Cardiac muscle cell (in vitro differentiated cells and primary cell): ENCODE measurements at regions not wholly inside any gene's neighbourhood (a gene's known extent, or its start where the extent isn't known, plus 50 kb on each side); places are given as distances from the start of the nearest gene placed in this dataset.
A peak's percentile ranks its signal among the peaks of the same experiment; 100 is the strongest.

ENCODE experiments used
- DNase-seq, 2 donors: peaks; one replicate each; pipeline versions ENCODE4 v3.0.0 to v3.0.0-alpha.2; 2010 to 2017; ENCODE audit warnings: low read depth in 1 of 2, low spot score in 1 of 2
- H3K27ac ChIP-seq: fragments of 200-600 bp; sonication (generic); 2 replicates; pipeline ENCODE4 v1.5.1; 2016
- H3K27me3 ChIP-seq: fragments of 200-600 bp; sonication (generic); 2 replicates; pipeline ENCODE4 v1.6.0; 2016; ENCODE audit warnings: control low read depth
- H3K36me3 ChIP-seq: fragments of 200-600 bp; sonication (generic); 2 replicates; pipeline ENCODE4 v1.5.1; 2016; ENCODE audit warnings: control low read depth
- H3K4me1 ChIP-seq: fragments of 200-600 bp; sonication (generic); 2 replicates; pipeline ENCODE4 v1.8.1; 2017; ENCODE audit warnings: low read depth, mild to moderate bottlenecking, mixed run types
- H3K4me3 ChIP-seq: fragments of 200-600 bp; sonication (generic); 2 replicates; pipeline ENCODE4 v1.5.1; 2016; ENCODE audit warnings: mild to moderate bottlenecking
- H3K9me3 ChIP-seq: fragments of 200-600 bp; sonication (generic); 2 replicates; pipeline ENCODE4 v1.5.1; 2017; ENCODE audit warnings: low read depth, mild to moderate bottlenecking, control low read depth
- TF ChIP-seq, protein P1 (sequence below): IDR thresholded peaks from 2 replicates; pipeline ENCODE4 v1.5.1; 2012; ENCODE audit warnings: low read depth, mild to moderate bottlenecking, low read length

DNA sequence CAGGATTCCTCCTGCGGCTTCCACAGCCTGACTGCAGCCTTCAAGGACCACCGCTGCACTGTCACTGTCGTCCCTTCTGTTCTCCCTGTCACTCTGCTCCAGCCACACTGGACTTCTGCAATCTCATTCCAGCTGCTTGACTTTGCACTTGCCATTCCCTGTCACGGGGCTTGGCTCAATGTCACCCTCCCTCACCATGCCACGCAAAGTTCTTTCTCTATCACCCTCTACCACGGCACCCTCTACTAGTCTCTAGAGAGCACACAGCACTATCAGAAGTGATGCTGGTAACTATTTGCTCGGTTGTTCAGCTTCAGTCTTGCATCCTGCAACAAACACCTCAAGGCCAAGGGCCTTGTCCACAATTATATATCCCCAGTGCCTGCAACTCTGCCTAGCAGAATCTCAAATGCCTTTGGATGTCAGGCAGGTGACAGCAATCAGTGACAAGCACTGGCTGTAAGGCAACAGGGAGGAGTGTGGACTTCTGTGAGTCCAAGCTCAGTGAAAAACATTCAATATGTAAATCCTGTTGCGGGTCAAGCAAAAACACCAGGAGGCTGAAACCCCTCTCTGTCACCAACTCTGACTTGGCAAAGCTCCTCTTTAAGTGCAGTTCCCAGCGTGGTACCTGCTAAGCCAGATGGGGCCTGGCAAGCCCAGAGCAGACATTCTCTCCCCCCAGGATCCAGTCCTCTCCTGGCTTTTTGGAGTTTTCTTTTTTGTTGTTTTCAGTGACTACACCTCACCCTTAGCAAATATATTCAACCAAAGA is 259.9 kb downstream of the FGFR2 start:
- peak in 1 of 2 donors; percentile 25 for DNase-seq
- TF ChIP-seq, protein P1, sequence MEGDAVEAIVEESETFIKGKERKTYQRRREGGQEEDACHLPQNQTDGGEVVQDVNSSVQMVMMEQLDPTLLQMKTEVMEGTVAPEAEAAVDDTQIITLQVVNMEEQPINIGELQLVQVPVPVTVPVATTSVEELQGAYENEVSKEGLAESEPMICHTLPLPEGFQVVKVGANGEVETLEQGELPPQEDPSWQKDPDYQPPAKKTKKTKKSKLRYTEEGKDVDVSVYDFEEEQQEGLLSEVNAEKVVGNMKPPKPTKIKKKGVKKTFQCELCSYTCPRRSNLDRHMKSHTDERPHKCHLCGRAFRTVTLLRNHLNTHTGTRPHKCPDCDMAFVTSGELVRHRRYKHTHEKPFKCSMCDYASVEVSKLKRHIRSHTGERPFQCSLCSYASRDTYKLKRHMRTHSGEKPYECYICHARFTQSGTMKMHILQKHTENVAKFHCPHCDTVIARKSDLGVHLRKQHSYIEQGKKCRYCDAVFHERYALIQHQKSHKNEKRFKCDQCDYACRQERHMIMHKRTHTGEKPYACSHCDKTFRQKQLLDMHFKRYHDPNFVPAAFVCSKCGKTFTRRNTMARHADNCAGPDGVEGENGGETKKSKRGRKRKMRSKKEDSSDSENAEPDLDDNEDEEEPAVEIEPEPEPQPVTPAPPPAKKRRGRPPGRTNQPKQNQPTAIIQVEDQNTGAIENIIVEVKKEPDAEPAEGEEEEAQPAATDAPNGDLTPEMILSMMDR: no peak
- H3K27me3 ChIP-seq: no peaks in the 10 kb centered on the region
- no peaks in the 10 kb centered on the region for H3K36me3 ChIP-seq
- no peaks in the 10 kb centered on the region for H3K9me3 ChIP-seq
- no peak overlapping the region for H3K4me3 ChIP-seq
- H3K27ac ChIP-seq: peak overlapping the region; percentile 53
- peaks cover 45% of the 10 kb centered on the region for H3K4me1 ChIP-seq

DNA sequence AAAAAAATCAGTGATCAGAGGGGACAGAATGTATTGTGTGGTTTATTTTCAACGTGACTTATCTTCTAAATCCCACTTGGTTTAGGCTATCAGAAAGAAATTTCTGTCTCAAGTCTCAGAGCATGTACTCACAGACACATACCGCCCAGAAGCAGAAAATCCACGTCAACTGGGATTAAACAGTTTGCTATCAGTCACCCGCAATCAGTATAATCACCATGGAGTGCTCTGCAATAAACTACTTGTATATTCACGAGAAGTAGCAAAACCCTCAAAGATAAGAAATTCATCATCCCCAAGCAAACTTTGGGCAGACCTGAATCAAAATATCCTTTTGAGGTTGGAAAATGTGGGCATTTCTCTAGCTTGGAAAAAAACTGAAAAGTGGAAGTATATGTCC is 259.1 kb downstream of the FGFR2 start:
- no peak for DNase-seq
- Histone ChIP-seq H3K36me3 (no peaks in the 10 kb centered on the region), H3K4me3 (no peak overlapping the region), H3K27me3 (no peaks in the 10 kb centered on the region), H3K4me1 (peaks cover 45% of the 10 kb centered on the region), H3K9me3 (no peaks in the 10 kb centered on the region), H3K27ac (peak overlapping the region; percentile 53)
- TF ChIP-seq, protein P1: no peak

DNA sequence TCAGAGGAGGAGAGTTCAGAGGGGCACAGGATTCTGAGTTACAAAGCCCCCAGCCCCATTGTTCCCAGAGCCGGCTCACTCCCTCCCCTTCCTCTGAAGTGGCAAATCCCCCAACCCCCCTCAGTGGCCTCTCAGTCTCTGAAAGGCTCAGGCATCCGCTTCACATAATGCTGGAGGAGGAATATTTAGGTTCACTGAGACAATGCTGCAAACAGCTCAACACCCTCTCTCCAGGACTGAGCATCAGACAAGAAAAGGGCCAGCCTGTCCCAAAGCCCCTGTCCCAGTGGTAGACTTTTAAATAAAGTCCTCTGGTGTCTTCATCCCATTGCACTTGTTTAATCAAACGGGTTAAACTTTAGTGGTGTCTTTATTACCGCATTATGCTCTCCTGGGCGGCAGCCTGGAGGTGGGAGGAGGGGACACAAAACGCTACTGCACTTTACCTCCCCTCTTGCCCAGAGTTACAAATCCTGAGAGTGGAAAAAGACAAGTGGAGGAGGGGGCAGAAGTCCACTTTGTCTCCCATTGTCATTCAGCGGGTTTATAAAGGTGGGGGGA is 257.9 kb downstream of the FGFR2 start:
- H3K4me3 ChIP-seq: no peak overlapping the region

DNA sequence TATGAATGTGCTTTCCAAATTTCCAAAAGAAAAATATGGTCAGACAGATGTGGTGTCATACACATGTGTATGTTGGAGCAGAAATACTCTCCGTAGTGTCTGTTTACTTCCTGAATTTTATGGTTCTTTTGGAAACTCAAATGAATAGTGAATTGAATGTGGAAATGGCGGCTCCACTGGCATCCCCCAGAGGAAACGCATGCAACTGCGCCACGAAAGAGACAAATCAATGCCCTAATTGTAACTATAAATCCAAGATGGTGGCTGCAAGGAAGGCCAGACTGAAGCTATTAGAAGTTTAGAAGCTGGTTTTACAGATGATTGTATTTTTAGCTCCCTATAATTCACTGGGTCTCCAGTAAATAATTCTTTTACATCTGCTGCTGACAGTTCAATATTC is 246.7 kb downstream of the FGFR2 start:
- Histone ChIP-seq H3K27ac (no peak overlapping the region), H3K36me3 (no peaks in the 10 kb centered on the region), H3K4me3 (no peak overlapping the region), H3K4me1 (no peaks in the 10 kb centered on the region), H3K27me3 (no peaks in the 10 kb centered on the region), H3K9me3 (no peaks in the 10 kb centered on the region)
- TF ChIP-seq, protein P1: no peak
- DNase-seq: no peak

More for the DNA sequence above, 257.9 kb downstream of the FGFR2 start:
- no peaks in the 10 kb centered on the region for H3K36me3 ChIP-seq
- peak overlapping the region; percentile 53 for H3K27ac ChIP-seq
- H3K27me3 ChIP-seq: no peaks in the 10 kb centered on the region
- DNase-seq: peak in 1 of 2 donors; percentile 40
- H3K4me1 ChIP-seq: peaks cover 45% of the 10 kb centered on the region
- H3K9me3 ChIP-seq: no peaks in the 10 kb centered on the region
- TF ChIP-seq, protein P1: no peak

DNA sequence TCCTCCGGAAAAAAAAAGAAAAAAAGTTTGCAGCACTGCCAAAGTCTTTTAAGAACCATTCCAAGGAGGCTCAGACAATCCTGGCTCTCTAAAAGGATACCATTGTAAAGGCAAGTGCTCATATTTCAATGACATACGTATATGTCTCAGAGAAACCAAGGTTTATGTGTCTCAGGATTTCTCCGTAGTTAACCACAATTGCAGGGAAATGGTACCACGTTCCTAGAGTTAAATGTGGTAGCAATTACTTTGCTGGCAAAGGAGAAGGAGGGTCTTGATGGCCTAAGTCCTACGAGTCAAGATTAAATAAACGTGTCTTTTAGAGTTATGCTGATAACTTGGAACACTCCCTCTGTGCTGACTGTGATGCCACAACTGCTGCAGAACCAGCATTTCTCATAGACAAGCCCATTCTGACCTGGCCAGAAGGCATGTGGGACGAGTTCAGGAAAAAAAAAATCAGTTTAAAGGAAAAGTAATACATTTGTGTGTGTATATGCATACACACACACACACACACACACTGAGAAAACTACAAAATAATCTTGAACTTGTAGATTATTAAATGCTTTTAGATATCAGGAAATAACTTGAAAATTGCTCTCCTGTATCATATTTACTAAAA is 245.9 kb downstream of the FGFR2 start:
- no peak for DNase-seq

More for the DNA sequence above, 245.9 kb downstream of the FGFR2 start:
- Histone ChIP-seq H3K4me1 (no peaks in the 10 kb centered on the region), H3K9me3 (no peaks in the 10 kb centered on the region), H3K36me3 (no peaks in the 10 kb centered on the region), H3K27me3 (no peaks in the 10 kb centered on the region), H3K27ac (no peak overlapping the region), H3K4me3 (no peak overlapping the region)
- TF ChIP-seq, protein P1: no peak
